DOHH2 (cell line): ENCODE measurements at regions not wholly inside any gene's neighbourhood (a gene's known extent, or its start where the extent isn't known, plus 50 kb on each side); places are given as distances from the start of the nearest gene placed in this dataset.

Experiments used
- H3F3A ChIP-seq: fragments of 200-600 bp; sonication (generic), shearing (Covaris generic); 2 replicates; pipeline ENCODE4 v1.6.0; 2016; ENCODE audit warnings: antibody characterized with exemption, mild to moderate bottlenecking; ENCODE audit not compliant: control insufficient read depth, insufficient read depth
- H3K27ac ChIP-seq: fragments of 200-600 bp; sonication (generic); 2 replicates; pipeline ENCODE4 v1.5.1; 2014; ENCODE audit warnings: low read depth, mild to moderate bottlenecking, low read length, moderate library complexity
- H3K27me3 ChIP-seq: fragments of 200-600 bp; sonication (generic); 2 replicates; pipeline ENCODE4 v1.6.1; 2014; ENCODE audit warnings: mild to moderate bottlenecking, low read length, mixed read lengths; ENCODE audit not compliant: control insufficient read depth
- H3K36me3 ChIP-seq: fragments of 200-600 bp; sonication (generic); 2 replicates; pipeline ENCODE4 v1.6.1; 2014; ENCODE audit warnings: mild to moderate bottlenecking, low read length, moderate library complexity, mixed read lengths; ENCODE audit not compliant: control insufficient read depth
- H3K4me1 ChIP-seq: fragments of 200-600 bp; sonication (generic); 2 replicates; pipeline ENCODE4 v1.6.1; 2014; ENCODE audit warnings: mild to moderate bottlenecking, low read length, mixed read lengths; ENCODE audit not compliant: control insufficient read depth
- H3K4me2 ChIP-seq: fragments of 200-600 bp; sonication (generic); 2 replicates; pipeline ENCODE4 v1.6.0; 2014; ENCODE audit warnings: mild to moderate bottlenecking, low read length, moderate library complexity
- H3K4me3 ChIP-seq: fragments of 200-600 bp; sonication (generic); 2 replicates; pipeline ENCODE4 v1.5.1; 2014; ENCODE audit warnings: mild to moderate bottlenecking, low read length, mixed read lengths
- H3K79me2 ChIP-seq: fragments of 200-600 bp; sonication (generic); 2 replicates; pipeline ENCODE4 v1.6.1; 2014; ENCODE audit warnings: mild to moderate bottlenecking, low read length, mixed read lengths; ENCODE audit not compliant: control insufficient read depth
- H3K9me2 ChIP-seq: fragments of 200-600 bp; sonication (generic); replicated peaks from 2 replicates; pipeline ENCODE4 v1.6.1; 2014; ENCODE audit warnings: mild to moderate bottlenecking, low read length, mixed read lengths; ENCODE audit not compliant: control insufficient read depth
- H3K9me3 ChIP-seq: fragments of 200-600 bp; sonication (generic); 2 replicates; pipeline ENCODE4 v1.6.1; 2014; ENCODE audit warnings: antibody characterized with exemption, low read length, mixed read lengths; ENCODE audit not compliant: control insufficient read depth, insufficient read depth
- H4K20me1 ChIP-seq: fragments of 200-600 bp; sonication (generic); 2 replicates; pipeline ENCODE4 v1.6.0; 2014; ENCODE audit warnings: low read depth, mild to moderate bottlenecking, antibody characterized with exemption, low read length, moderate library complexity; ENCODE audit not compliant: control insufficient read depth, insufficient read depth
- CTCF ChIP-seq: fragments of 200-600 bp; sonication (generic); IDR thresholded peaks from one replicate; pipeline ENCODE4 v1.5.1; 2014; ENCODE audit warnings: antibody characterized with exemption, mild to moderate bottlenecking, low read depth, low read length; ENCODE audit not compliant: poor library complexity, severe bottlenecking
- EZH2phosphoT487 ChIP-seq: fragments of 200-600 bp; sonication (generic); IDR thresholded peaks from 2 replicates; pipeline ENCODE4 v1.6.1; 2017; ENCODE audit warnings: borderline replicate concordance, mild to moderate bottlenecking, antibody characterized with exemption, low read length, moderate library complexity, mixed read lengths

GRCh38 chr17:70271672-70272071, 102.3 kb downstream of the KCNJ2 start:
- no peak for TF ChIP-seq CTCF
- no peak for TF ChIP-seq EZH2phosphoT487
- H3K4me2 ChIP-seq, result no peak overlapping the region
- no peaks in the 10 kb centered on the region for H4K20me1 ChIP-seq
- no peaks in the 10 kb centered on the region for H3F3A ChIP-seq
- H3K9me3 ChIP-seq, result no peaks in the 10 kb centered on the region
- no peaks in the 10 kb centered on the region for H3K36me3 ChIP-seq
- H3K4me1 ChIP-seq, result no peaks in the 10 kb centered on the region
- no peaks in the 10 kb centered on the region for H3K27me3 ChIP-seq
- no peak overlapping the region for H3K4me3 ChIP-seq
- no peaks in the 10 kb centered on the region for H3K79me2 ChIP-seq
- H3K27ac ChIP-seq, result no peak overlapping the region
- no peaks in the 10 kb centered on the region for H3K9me2 ChIP-seq

- Histone ChIP-seq H3K9me3 (no peaks in the 10 kb centered on the region), H3K9me2 (no peaks in the 10 kb centered on the region), H3K4me1 (no peaks in the 10 kb centered on the region), H4K20me1 (no peaks in the 10 kb centered on the region), H3F3A (no peaks in the 10 kb centered on the region), H3K4me3 (no peak overlapping the region), H3K36me3 (no peaks in the 10 kb centered on the region), H3K27me3 (no peaks in the 10 kb centered on the region), H3K4me2 (no peak overlapping the region), H3K27ac (no peak overlapping the region), H3K79me2 (no peaks in the 10 kb centered on the region)
- no peak for TF ChIP-seq CTCF
- no peak for TF ChIP-seq EZH2phosphoT487
Measured at GRCh38 chr17:70274255-70274654, 104.9 kb downstream of the KCNJ2 start.

GRCh38 chr17:70276906-70277305, 107.6 kb downstream of the KCNJ2 start:
- H3K4me1 ChIP-seq, result no peaks in the 10 kb centered on the region
- no peak overlapping the region for H3K27ac ChIP-seq
- no peaks in the 10 kb centered on the region for H3K79me2 ChIP-seq
- H4K20me1 ChIP-seq, result no peaks in the 10 kb centered on the region
- H3K9me3 ChIP-seq, result no peaks in the 10 kb centered on the region
- H3K36me3 ChIP-seq, result no peaks in the 10 kb centered on the region
- H3K9me2 ChIP-seq, result no peaks in the 10 kb centered on the region
- H3F3A ChIP-seq, result no peaks in the 10 kb centered on the region
- H3K4me2 ChIP-seq, result no peak overlapping the region
- H3K27me3 ChIP-seq, result no peaks in the 10 kb centered on the region
- H3K4me3 ChIP-seq, result no peak overlapping the region
- no peak for TF ChIP-seq CTCF
- no peak for TF ChIP-seq EZH2phosphoT487
